Mesothelial cell of epicardium (in vitro differentiated cells): ENCODE measurements at regions not wholly inside any gene's neighbourhood (a gene's known extent, or its start where the extent isn't known, plus 50 kb on each side); places are given as distances from the start of the nearest gene placed in this dataset.
"Not testable (repeated sequence)": the region's sequence is repeated elsewhere in the genome, so short reads cannot be mapped to it uniquely, and the experiment has no call there.

Experiments used
- DNase-seq, 2 experiments: peaks; one replicate each; pipeline ENCODE4 v3.0.0; 2021; ENCODE audit warnings: low spot score in 2 of 2; ENCODE audit not compliant: unreplicated experiment in 2 of 2
- H3K27ac Mint-ChIP-seq: 2 replicates; pipeline ENCODE4 v1.8.0; 2021; ENCODE audit warnings: mixed read lengths
- H3K27me3 Mint-ChIP-seq: 2 replicates; pipeline ENCODE4 v1.8.0; 2021; ENCODE audit warnings: low read depth, mixed read lengths
- H3K36me3 Mint-ChIP-seq: 2 replicates; pipeline ENCODE4 v1.8.0; 2021; ENCODE audit warnings: mixed read lengths
- H3K4me1 Mint-ChIP-seq: 2 replicates; pipeline ENCODE4 v1.8.0; 2021; ENCODE audit warnings: mixed read lengths
- H3K4me3 Mint-ChIP-seq: 2 replicates; pipeline ENCODE4 v1.8.0; 2021; ENCODE audit warnings: mild to moderate bottlenecking, moderate library complexity, mixed read lengths
- H3K9me3 Mint-ChIP-seq: 2 replicates; pipeline ENCODE4 v1.8.0; 2021; ENCODE audit warnings: mixed read lengths

- H3K9me3 Mint-ChIP-seq, H3K27ac Mint-ChIP-seq, H3K36me3 Mint-ChIP-seq: not testable (repeated sequence)
Measured at GRCh38 chr5:176018598-176018997, 50.5 kb upstream of the THOC3 start.

DNA sequence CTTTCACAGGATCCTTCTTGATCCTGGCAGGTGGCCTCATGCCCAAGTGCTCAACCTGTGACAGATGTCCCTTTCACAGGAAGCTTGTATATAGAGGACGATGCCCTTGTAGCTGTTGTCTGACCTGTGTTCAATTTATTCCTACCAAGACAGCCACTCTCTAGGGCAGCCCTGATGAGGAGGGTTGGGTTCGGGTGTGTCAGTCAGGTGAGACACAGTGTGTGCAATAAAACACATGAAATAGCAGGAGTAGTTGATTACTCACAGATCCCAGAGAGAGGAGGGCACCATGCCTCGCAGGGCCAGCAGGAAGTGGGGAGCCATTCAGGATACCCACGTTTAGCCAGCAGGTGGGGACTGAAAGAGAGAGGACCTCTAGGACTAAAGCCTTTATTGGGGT is 52.7 kb upstream of the THOC3 start:
- not testable (repeated sequence) for H3K36me3 Mint-ChIP-seq, H3K27me3 Mint-ChIP-seq, DNase-seq, H3K4me1 Mint-ChIP-seq, H3K27ac Mint-ChIP-seq, H3K9me3 Mint-ChIP-seq, H3K4me3 Mint-ChIP-seq

More at GRCh38 chr5:176018598-176018997, 50.5 kb upstream of the THOC3 start:
- H3K4me3 Mint-ChIP-seq, DNase-seq, H3K4me1 Mint-ChIP-seq, H3K27me3 Mint-ChIP-seq: not testable (repeated sequence)

GRCh38 chr5:176023535-176023934 is 55.4 kb upstream of the THOC3 start:
- H3K36me3 Mint-ChIP-seq, H3K9me3 Mint-ChIP-seq, DNase-seq, H3K27me3 Mint-ChIP-seq, H3K4me3 Mint-ChIP-seq, H3K4me1 Mint-ChIP-seq, H3K27ac Mint-ChIP-seq: not testable (repeated sequence)

DNA sequence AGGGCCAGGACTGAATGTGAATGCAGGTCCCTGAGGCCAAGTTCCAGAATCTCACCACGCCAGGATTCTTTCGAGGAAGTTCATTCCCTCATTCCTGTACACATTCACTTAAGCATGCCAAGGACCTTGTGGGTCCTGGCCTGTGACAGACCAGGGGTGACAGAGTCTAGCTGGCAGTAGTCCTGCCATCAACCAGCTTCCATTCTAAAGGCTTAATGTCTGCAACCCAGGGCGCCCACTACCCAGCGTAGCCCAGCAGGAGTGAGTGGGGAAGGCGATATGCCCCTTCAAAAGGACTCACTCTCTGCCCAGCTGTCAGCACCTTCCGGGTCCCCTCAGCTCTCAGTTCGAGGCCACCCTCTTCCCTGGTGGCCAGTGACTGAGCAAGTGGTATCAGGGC is 61.3 kb upstream of the THOC3 start:
- DNase-seq, H3K4me1 Mint-ChIP-seq, H3K27me3 Mint-ChIP-seq, H3K36me3 Mint-ChIP-seq, H3K4me3 Mint-ChIP-seq, H3K27ac Mint-ChIP-seq, H3K9me3 Mint-ChIP-seq: not testable (repeated sequence)

- not testable (repeated sequence) for DNase-seq, H3K27ac Mint-ChIP-seq, H3K27me3 Mint-ChIP-seq, H3K36me3 Mint-ChIP-seq, H3K4me3 Mint-ChIP-seq, H3K4me1 Mint-ChIP-seq, H3K9me3 Mint-ChIP-seq
Measured at GRCh38 chr5:176030361-176031117, 62.4 kb upstream of the THOC3 start.

DNA sequence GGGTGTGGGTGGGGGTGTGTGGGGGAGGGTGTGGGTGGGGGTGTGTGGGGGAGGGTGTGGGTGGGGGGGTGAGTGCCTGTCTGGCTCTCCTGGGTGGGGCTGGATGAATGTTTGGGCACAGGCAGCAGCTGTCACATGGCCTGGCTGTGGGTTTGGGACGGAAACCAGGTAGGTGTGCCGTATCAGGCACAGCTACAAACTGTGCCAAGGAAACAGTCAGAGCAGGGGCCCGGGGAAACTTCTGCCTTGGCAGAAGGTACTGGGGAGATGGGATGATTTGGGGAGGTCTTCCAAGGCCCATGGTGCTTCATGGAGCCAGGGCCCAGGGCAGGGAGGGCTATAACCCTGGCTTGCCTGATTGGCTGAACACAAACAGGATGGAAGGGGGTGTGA is 63.0 kb upstream of the THOC3 start:
- H3K4me1 Mint-ChIP-seq, H3K36me3 Mint-ChIP-seq, H3K4me3 Mint-ChIP-seq, DNase-seq, H3K27ac Mint-ChIP-seq, H3K9me3 Mint-ChIP-seq, H3K27me3 Mint-ChIP-seq: not testable (repeated sequence)

DNA sequence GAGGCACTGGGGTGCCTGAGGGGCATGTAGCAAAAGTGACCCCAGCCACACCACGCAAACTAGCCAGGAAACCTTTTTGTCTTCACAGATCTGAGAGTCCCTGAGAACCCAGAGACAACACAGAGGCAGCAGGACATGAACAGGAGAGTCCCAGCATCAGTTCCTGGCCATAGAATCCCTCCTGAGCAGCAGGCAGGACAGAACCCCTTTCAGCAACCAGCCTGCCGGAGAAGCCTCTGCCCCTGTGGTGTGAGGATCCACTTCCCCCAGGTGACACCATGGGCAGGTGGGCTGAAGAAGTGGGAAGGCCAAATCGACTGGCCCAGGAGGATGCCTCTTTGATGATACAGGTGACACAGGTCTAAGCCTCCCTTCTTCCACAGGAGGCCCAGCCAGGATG is 65.1 kb upstream of the THOC3 start:
- peaks cover 20% of the 10 kb centered on the region for H3K27me3 Mint-ChIP-seq
- not testable (repeated sequence) for H3K4me1 Mint-ChIP-seq, H3K36me3 Mint-ChIP-seq, H3K9me3 Mint-ChIP-seq, DNase-seq, H3K4me3 Mint-ChIP-seq, H3K27ac Mint-ChIP-seq

- H3K4me1 Mint-ChIP-seq, H3K27ac Mint-ChIP-seq, DNase-seq, H3K36me3 Mint-ChIP-seq, H3K9me3 Mint-ChIP-seq, H3K4me3 Mint-ChIP-seq: not testable (repeated sequence)
- H3K27me3 Mint-ChIP-seq, result peaks cover 29% of the 10 kb centered on the region
Measured at GRCh38 chr5:176034407-176035200, 66.5 kb upstream of the THOC3 start.

DNA sequence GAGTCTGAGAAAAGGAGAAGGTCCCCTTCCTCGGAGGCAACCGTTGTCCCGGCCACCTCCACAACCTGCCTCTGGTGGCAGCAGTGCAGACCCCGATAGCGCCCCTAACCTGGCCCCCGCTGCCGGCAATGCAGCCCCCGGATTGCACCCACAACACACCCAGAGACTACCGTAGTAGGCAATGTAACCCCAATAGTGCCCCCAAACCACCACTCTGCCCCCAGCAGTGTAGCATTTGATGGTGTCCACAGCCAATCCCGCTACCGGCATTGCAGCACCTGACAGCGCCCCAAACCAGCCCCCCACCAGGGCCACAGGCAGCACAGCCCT is 67.1 kb upstream of the THOC3 start:
- not testable (repeated sequence) for H3K4me3 Mint-ChIP-seq, H3K27ac Mint-ChIP-seq, H3K36me3 Mint-ChIP-seq, DNase-seq, H3K9me3 Mint-ChIP-seq, H3K4me1 Mint-ChIP-seq
- peaks cover 32% of the 10 kb centered on the region for H3K27me3 Mint-ChIP-seq

DNA sequence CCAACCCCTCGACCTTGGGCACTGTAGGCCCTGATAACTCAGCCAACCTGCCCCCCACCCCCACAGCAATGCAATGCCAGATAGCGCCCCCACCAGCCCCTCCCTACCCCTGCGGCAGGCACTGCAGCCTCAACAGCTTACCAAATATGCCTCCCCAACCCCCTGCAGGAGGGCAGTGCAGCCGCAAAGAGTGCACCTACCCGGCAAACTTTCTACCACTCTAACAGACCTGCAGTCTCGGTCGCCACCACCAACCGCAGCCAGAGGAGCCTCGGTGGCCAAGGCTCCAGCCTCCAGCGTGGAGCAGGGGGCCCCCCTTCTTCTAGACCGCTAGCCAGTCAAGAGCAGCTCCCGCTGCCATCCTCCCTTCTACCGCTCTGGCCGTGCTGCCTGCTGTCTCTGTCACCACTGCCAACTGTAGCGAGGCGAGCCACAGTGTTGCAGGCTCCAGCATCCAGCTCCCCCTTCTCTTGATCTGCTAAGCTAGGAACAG is 67.7 kb upstream of the THOC3 start:
- H3K4me3 Mint-ChIP-seq, H3K4me1 Mint-ChIP-seq: not testable (repeated sequence)

DNA sequence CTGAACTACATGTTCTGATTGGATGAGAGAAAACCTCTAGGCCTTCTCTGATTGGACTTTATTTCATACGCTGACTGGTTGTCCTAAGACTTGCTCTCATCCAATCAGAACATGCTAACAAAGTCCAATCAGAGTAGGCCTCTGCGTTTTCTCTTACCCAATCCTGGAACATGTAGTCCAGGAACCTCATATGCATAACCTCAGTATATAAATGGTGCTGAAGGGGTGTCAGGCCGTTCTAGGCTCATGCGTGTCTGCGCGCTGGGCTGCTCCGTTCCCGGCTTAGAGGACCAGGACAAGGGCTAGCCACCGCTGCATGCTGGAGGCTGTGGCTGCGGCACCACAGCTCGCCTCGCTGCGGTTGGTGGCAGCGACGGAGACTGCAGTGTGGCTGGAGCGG is 68.3 kb upstream of the THOC3 start:
- peaks cover 37% of the 10 kb centered on the region for H3K27me3 Mint-ChIP-seq
- H3K4me3 Mint-ChIP-seq, H3K4me1 Mint-ChIP-seq, H3K27ac Mint-ChIP-seq, H3K9me3 Mint-ChIP-seq, DNase-seq, H3K36me3 Mint-ChIP-seq: not testable (repeated sequence)

More for the DNA sequence above, 67.7 kb upstream of the THOC3 start:
- not testable (repeated sequence) for H3K9me3 Mint-ChIP-seq, H3K36me3 Mint-ChIP-seq, DNase-seq, H3K27ac Mint-ChIP-seq
- H3K27me3 Mint-ChIP-seq, result peaks cover 37% of the 10 kb centered on the region

DNA sequence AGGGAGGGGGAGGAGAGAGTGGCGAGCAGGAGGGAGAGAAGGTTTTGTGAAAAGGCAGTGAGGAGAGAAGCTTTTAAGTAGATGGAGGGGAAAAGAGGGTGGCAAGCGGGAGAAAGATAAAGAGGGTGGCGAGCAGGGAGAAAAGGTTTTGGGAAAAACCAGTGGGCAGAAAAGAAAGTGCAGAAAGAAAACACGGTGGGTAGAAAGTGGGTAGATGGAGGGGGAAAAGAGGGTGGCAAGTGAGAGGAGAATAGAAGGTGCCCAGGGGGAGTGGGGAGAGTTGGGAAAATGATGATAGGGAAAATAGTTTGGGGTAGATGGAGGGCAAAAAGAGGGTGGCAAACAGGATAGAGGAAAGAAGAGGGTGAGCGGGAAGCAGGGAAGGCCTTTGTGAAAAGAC is 69.1 kb upstream of the THOC3 start:
- not testable (repeated sequence) for H3K36me3 Mint-ChIP-seq, DNase-seq, H3K9me3 Mint-ChIP-seq, H3K4me3 Mint-ChIP-seq, H3K4me1 Mint-ChIP-seq, H3K27ac Mint-ChIP-seq
- H3K27me3 Mint-ChIP-seq, result peaks cover 37% of the 10 kb centered on the region

GRCh38 chr5:176040105-176040801 is 72.1 kb upstream of the THOC3 start:
- H3K27ac Mint-ChIP-seq, H3K4me1 Mint-ChIP-seq, H3K36me3 Mint-ChIP-seq, H3K4me3 Mint-ChIP-seq, H3K9me3 Mint-ChIP-seq, DNase-seq: not testable (repeated sequence)
- H3K27me3 Mint-ChIP-seq, result peaks cover 37% of the 10 kb centered on the region
